Pancreas (tissue), 10 donors: ENCODE measurements at regions not wholly inside any gene's neighbourhood (a gene's known extent, or its start where the extent isn't known, plus 50 kb on each side); places are given as distances from the start of the nearest gene placed in this dataset.

ENCODE experiments used
- ATAC-seq, 4 donors: fragments of 200-7000 bp; cut with Tn5 transposase; one replicate each; pipeline versions ENCODE4 v1.8.0 to v1.9.1; 2020; ENCODE audit warnings: mild to moderate bottlenecking in 4 of 4, moderate library complexity in 4 of 4
- DNase-seq, 6 donors: peaks; one replicate each; pipeline ENCODE4 v3.0.0-alpha.2; 2020
- FAIRE-seq: peaks from 2 replicates; lab custom pipeline; 2012; peaks lifted over from hg19 to GRCh38; lab: Jason Lieb, UNC
- H3K27ac ChIP-seq, 4 donors: fragments of 200-600 bp; sonication (generic); 1 replicate in 3 of 4; 2 replicates in 1 of 4; pipeline versions ENCODE4 v1.5.0 to v1.8.0; 2020
- H3K27me3 ChIP-seq, 4 donors: fragments of 200-600 bp; one replicate each; pipeline ENCODE4 v1.8.0; 2021
- H3K36me3 ChIP-seq, 3 donors: fragments of 200-600 bp; sonication (generic) in 1 of 3; one replicate each; pipeline versions ENCODE4 v1.5.0 to v1.8.0; 2020 to 2021
- H3K4me1 ChIP-seq, 3 donors: fragments of 200-600 bp; one replicate each; pipeline ENCODE4 v1.8.0; 2021
- H3K4me3 ChIP-seq, 4 donors: fragments of 200-600 bp; sonication (generic) in 2 of 4; one replicate each; pipeline versions ENCODE4 v1.5.0 to v1.8.0; 2020 to 2021
- H3K9me3 ChIP-seq, 4 donors: fragments of 200-600 bp; one replicate each; pipeline ENCODE4 v1.8.0; 2021
- WGBS, 2 donors: extraction: QIAGEN DNeasy Blood & Tissue Kit; methylation state at CpG; one replicate each; pipeline ENCODE4 v1.1.7; 2013; 5-methylcytosine and 5-hydroxymethylcytosine counted together
- intact Hi-C, 3 donors: fragments of 100-400 bp; cut with DNase I; formaldehyde crosslinking; loops; one replicate each; pipeline versions ENCODE4 v1.11.1 to v1.14.2; 2022
- TF ChIP-seq, protein P1 (sequence below), 4 donors: fragments of 200-600 bp; sonication (generic) in 3 of 4; IDR thresholded peaks; one replicate each; pipeline versions ENCODE4 v1.5.0 to v1.8.0; 2021; ENCODE audit warnings: antibody characterized with exemption in 4 of 4
- donor health status: healthy with polysubstance abuse.
- donor health status: DM: no; HTN: no; CAD: no; lungs with moderate emphysema.
- donor health status: DM: no; HTN: no; CAD: no.
- donor health status: control.
- donor health status: control.
- donor health status: Bipolar disorder and iron deficiency.
- donor health status: DM: yes; HTN: yes; CAD: no.
- donor health status: DM: no; HTN: no; CAD: no.
- donor health status: DM: no; HTN: no; CAD: no.
- donor health status: DM: yes; HTN: yes; CAD: no.

DNA sequence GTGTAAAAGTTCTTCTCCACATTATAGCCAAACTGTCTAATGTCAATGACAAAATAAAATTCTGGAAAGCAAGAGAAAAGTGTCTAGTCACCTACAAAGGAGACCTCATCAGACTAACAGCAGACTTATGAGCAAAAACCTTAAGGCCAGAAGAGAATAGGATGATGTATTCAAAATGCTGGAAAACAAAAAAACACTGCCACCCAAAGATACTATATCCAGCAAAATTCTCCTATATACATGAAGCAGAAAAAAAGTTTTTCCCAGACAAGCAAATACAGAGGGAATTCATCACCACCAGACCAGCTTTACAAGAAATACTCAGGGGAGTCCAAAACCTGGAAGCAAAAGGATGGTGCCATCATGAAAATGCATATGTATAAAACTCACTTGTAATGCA, 755.6 kb upstream of the CITED2 start:
- Histone ChIP-seq H3K4me3 (no peak overlapping the region), H3K36me3 (no peaks in the 10 kb centered on the region), H3K27ac (no peak overlapping the region), H3K27me3 (no peaks in the 10 kb centered on the region), H3K4me1 (peaks cover 0 to 2% (median 0%) of the 10 kb centered on the region in 3 donors), H3K9me3 (no peaks in the 10 kb centered on the region)
- TF ChIP-seq, protein P1, sequence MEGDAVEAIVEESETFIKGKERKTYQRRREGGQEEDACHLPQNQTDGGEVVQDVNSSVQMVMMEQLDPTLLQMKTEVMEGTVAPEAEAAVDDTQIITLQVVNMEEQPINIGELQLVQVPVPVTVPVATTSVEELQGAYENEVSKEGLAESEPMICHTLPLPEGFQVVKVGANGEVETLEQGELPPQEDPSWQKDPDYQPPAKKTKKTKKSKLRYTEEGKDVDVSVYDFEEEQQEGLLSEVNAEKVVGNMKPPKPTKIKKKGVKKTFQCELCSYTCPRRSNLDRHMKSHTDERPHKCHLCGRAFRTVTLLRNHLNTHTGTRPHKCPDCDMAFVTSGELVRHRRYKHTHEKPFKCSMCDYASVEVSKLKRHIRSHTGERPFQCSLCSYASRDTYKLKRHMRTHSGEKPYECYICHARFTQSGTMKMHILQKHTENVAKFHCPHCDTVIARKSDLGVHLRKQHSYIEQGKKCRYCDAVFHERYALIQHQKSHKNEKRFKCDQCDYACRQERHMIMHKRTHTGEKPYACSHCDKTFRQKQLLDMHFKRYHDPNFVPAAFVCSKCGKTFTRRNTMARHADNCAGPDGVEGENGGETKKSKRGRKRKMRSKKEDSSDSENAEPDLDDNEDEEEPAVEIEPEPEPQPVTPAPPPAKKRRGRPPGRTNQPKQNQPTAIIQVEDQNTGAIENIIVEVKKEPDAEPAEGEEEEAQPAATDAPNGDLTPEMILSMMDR (IDR thresholded peaks at IDR 0.05): no peak
- no peak for DNase-seq
- intact Hi-C loops: no loop called here
- ATAC-seq: no peak
- FAIRE-seq: no peak

DNA sequence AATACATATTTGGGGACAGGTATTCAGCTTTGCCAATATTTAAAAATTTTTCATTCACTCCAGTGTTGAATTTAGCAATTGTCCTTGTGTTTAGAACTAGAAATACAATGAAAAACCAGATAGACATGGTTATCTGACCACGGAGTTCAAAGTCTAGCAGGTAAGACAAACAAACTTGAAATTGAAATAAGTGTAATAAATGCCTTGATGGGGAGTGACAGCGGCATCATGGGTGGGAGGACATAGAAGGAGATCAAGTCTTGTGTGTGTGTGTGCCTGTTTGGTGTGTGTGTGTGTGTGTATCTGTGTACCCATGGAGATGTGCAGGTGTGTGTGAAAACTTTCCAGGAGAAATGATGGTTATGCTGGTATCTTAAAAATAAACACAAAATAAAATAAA, 750.0 kb upstream of the CITED2 start:
- intact Hi-C loops: no loop called here
- peak in 2 of 4 donors; percentile 48 to 61 for ATAC-seq
- TF ChIP-seq, protein P1 (IDR thresholded peaks at IDR 0.05): no peak
- no peak for FAIRE-seq
- no peak for DNase-seq
- H3K9me3 ChIP-seq: no peaks in the 10 kb centered on the region
- no peak overlapping the region for H3K4me3 ChIP-seq
- H3K27ac ChIP-seq: no peak overlapping the region
- H3K27me3 ChIP-seq: no peaks in the 10 kb centered on the region
- H3K4me1 ChIP-seq: peaks cover 0 to 16% (median 0%) of the 10 kb centered on the region in 3 donors
- no peaks in the 10 kb centered on the region for H3K36me3 ChIP-seq
- 17 to 21% methylated on average over 2 of the region's 2 CpGs for WGBS, 2 donors

DNA sequence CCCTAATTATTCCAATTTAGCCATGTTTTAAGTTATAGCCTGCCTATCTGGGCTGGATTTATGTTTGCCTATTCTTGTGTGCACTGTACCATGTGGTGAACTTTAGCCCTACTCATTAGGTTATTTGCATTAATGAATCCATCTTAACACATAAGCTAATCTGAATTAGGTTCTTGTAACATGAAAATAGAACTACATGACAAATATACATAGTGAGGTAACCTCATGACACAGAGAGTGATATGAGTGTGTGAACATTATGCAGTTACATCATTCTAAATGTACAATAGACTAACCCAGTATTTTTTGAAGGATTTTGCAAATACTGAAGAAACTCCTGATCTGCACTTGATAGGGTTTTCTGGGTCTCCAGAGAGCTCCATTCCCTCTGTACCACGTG, 733.7 kb upstream of the CITED2 start:
- Histone ChIP-seq H3K4me3 (no peak overlapping the region), H3K4me1 (no peaks in the 10 kb centered on the region), H3K9me3 (no peaks in the 10 kb centered on the region), H3K27me3 (no peaks in the 10 kb centered on the region), H3K27ac (no peak overlapping the region), H3K36me3 (no peaks in the 10 kb centered on the region)
- intact Hi-C loops: no loop called here
- FAIRE-seq (no peak), DNase-seq (no peak), ATAC-seq (no peak)
- WGBS, 2 donors: 80 to 93% methylated on average over 1 of the region's 1 CpG
- TF ChIP-seq, protein P1 (IDR thresholded peaks at IDR 0.05): no peak

DNA sequence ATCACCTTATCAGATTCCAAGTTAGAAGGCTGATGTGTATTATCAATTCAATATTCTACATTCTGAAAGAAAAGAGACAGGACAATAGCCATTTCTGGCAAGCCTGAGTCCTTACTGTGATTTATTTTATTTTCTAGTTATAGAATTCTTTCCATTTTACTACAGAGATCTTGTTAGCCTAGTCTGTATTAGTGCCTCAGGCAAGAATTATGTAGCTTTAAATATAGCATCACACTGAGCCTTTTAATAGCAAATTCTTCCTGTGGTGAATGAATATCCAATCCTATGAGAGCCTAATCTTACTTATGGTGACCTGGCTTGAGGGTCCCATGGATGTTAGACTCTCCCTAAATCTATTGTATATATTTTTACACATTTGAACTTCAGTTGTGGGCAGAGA, 732.8 kb upstream of the CITED2 start:
- no peak for DNase-seq
- no peak for ATAC-seq
- H3K9me3 ChIP-seq: no peaks in the 10 kb centered on the region
- H3K4me3 ChIP-seq: no peak overlapping the region
- intact Hi-C loops: no loop called here
- H3K4me1 ChIP-seq: no peaks in the 10 kb centered on the region
- H3K27me3 ChIP-seq: no peaks in the 10 kb centered on the region
- H3K36me3 ChIP-seq: no peaks in the 10 kb centered on the region
- H3K27ac ChIP-seq: no peak overlapping the region
- FAIRE-seq: no peak
- TF ChIP-seq, protein P1 (IDR thresholded peaks at IDR 0.05): no peak

DNA sequence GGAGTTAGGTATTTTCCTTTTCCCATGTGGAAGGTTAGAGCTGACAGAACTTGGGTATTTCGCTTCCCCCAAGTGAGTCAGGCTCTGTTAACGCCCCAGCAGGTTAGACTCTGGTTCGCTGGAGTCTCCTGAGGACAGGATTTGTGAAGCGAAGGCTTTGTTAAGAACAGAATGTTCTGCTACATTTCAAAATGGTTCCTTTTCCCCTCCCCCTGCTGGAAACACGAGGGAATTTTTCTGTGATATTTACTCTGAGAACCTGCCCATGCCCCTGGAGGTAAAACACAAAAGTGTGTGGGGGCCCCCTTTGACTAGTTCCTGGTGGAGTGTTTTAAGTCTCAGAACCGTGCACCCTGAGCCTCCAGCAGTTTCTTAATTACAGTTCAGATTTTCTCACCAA, 731.4 kb upstream of the CITED2 start:
- DNase-seq: peak in 1 of 6 donors; percentile 10
- Histone ChIP-seq H3K36me3 (no peaks in the 10 kb centered on the region), H3K9me3 (no peaks in the 10 kb centered on the region), H3K4me3 (no peak overlapping the region), H3K27ac (no peak overlapping the region), H3K27me3 (no peaks in the 10 kb centered on the region), H3K4me1 (no peaks in the 10 kb centered on the region)
- intact Hi-C loops: no loop called here
- ATAC-seq: peak in 1 of 4 donors; percentile 57
- no peak for FAIRE-seq
- 65 to 66% methylated on average over 6 of the region's 6 CpGs for WGBS, 2 donors
- TF ChIP-seq, protein P1 (IDR thresholded peaks at IDR 0.05): peak in 1 of 4 donors; percentile 16
